HCT116 (cell line): ENCODE measurements at regions not wholly inside any gene's neighbourhood (a gene's known extent, or its start where the extent isn't known, plus 50 kb on each side); places are given as distances from the start of the nearest gene placed in this dataset.

Experiments
- EGR1 ChIP-seq: IDR thresholded peaks from 2 replicates; pipeline ENCODE4 v1.6.1; 2012; ENCODE audit warnings: low read depth
- ELF1 ChIP-seq: IDR thresholded peaks from 2 replicates; pipeline ENCODE4 v1.6.1; 2012; ENCODE audit warnings: low read depth, borderline replicate concordance
- EZH2 ChIP-seq: fragments of 200-600 bp; sonication (generic); IDR thresholded peaks from 2 replicates; pipeline ENCODE4 v1.6.1; 2017; ENCODE audit warnings: antibody characterized with exemption, mixed run types
- EZH2phosphoT487 ChIP-seq: fragments of 200-600 bp; IDR thresholded peaks from 2 replicates; pipeline ENCODE4 v1.6.1; 2018; ENCODE audit warnings: antibody characterized with exemption, borderline replicate concordance
- POLR2A ChIP-seq: IDR thresholded peaks from 2 replicates; pipeline ENCODE4 v1.7.0; 2011; ENCODE audit warnings: borderline replicate concordance; ENCODE audit not compliant: insufficient read depth, insufficient read length; ENCODE audit errors: extremely low read depth
- POLR2AphosphoS5 ChIP-seq: IDR thresholded peaks from 2 replicates; pipeline ENCODE4 v1.6.1; 2011; ENCODE audit warnings: mild to moderate bottlenecking, low read depth, low read length, moderate library complexity
- SP1 ChIP-seq: IDR thresholded peaks from 2 replicates; pipeline ENCODE4 v1.6.1; 2012; ENCODE audit warnings: low read depth
- TCF7L2 ChIP-seq: IDR thresholded peaks from 2 replicates; pipeline ENCODE4 v1.7.0; 2011; ENCODE audit warnings: borderline replicate concordance, inconsistent platforms; ENCODE audit not compliant: insufficient read depth, insufficient read length; ENCODE audit errors: extremely low read depth
- TF ChIP-seq, protein P1 (sequence below): IDR thresholded peaks from 2 replicates; pipeline ENCODE4 v1.6.1; 2012
- TF ChIP-seq, protein P2 (sequence below), 3 experiments: fragments of 200-600 bp in 1 of 3; sonication (generic) in 1 of 3; IDR thresholded peaks in 2 of 3; conservative IDR thresholded peaks in 1 of 3; 2 replicates each; pipeline ENCODE4 v1.5.1; 2012 to 2017; ENCODE audit warnings: low read depth in 2 of 3, low read length in 2 of 3, antibody characterized with exemption in 1 of 3, borderline replicate concordance in 1 of 3, control low read depth in 1 of 3, mild to moderate bottlenecking in 1 of 3, mixed read lengths in 1 of 3, mixed run types in 1 of 3, moderate library complexity in 1 of 3; ENCODE audit not compliant: insufficient read depth in 1 of 3
- TF ChIP-seq, protein P3 (sequence below): IDR thresholded peaks from 2 replicates; pipeline ENCODE4 v1.6.1; 2012
- TF ChIP-seq, protein P4 (sequence below): IDR thresholded peaks from 2 replicates; pipeline ENCODE4 v1.6.1; 2012; ENCODE audit warnings: low read depth

DNA sequence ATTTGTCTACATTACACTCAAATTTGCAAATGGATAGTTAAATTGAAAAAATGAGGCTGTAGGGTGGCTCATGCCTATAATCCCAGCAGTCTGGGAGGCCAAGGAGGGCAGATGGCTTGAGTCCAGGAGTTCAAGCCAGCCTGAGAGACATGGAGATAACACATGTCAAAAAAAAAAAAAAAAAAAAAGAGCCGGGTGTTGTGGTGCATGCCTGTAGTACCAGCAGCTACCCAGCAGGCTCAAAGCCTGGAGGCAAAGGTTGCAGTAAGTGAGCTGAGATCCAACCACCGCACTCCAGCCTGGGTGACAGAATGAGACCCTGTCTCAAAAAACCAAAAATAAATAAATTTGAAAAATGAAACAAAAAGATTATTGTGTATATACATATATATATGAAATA lies 119.9 kb upstream of the MGAT4C start:
- TF ChIP-seq, protein P1, sequence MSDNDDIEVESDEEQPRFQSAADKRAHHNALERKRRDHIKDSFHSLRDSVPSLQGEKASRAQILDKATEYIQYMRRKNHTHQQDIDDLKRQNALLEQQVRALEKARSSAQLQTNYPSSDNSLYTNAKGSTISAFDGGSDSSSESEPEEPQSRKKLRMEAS = no peak
- TF ChIP-seq, protein P2, sequence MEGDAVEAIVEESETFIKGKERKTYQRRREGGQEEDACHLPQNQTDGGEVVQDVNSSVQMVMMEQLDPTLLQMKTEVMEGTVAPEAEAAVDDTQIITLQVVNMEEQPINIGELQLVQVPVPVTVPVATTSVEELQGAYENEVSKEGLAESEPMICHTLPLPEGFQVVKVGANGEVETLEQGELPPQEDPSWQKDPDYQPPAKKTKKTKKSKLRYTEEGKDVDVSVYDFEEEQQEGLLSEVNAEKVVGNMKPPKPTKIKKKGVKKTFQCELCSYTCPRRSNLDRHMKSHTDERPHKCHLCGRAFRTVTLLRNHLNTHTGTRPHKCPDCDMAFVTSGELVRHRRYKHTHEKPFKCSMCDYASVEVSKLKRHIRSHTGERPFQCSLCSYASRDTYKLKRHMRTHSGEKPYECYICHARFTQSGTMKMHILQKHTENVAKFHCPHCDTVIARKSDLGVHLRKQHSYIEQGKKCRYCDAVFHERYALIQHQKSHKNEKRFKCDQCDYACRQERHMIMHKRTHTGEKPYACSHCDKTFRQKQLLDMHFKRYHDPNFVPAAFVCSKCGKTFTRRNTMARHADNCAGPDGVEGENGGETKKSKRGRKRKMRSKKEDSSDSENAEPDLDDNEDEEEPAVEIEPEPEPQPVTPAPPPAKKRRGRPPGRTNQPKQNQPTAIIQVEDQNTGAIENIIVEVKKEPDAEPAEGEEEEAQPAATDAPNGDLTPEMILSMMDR (IDR thresholded peaks at IDR 0.05 in 2 of 3, conservative IDR thresholded peaks at IDR 0.05 in 1 of 3; ENCODE audit: borderline replicate concordance in 1 of 3, insufficient read depth in 1 of 3, low read depth in 2 of 3, low read length in 2 of 3) = peak in 2 of 3 experiments; percentile 14 to 24; a peak in 1 of 6 replicates
- no peak for TF ChIP-seq EZH2phosphoT487
- no peak for TF ChIP-seq EGR1
- TF ChIP-seq, protein P3, sequence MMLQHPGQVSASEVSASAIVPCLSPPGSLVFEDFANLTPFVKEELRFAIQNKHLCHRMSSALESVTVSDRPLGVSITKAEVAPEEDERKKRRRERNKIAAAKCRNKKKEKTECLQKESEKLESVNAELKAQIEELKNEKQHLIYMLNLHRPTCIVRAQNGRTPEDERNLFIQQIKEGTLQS = no peak
- TF ChIP-seq ELF1 = no peak
- TF ChIP-seq POLR2A = no peak
- TF ChIP-seq, protein P4, sequence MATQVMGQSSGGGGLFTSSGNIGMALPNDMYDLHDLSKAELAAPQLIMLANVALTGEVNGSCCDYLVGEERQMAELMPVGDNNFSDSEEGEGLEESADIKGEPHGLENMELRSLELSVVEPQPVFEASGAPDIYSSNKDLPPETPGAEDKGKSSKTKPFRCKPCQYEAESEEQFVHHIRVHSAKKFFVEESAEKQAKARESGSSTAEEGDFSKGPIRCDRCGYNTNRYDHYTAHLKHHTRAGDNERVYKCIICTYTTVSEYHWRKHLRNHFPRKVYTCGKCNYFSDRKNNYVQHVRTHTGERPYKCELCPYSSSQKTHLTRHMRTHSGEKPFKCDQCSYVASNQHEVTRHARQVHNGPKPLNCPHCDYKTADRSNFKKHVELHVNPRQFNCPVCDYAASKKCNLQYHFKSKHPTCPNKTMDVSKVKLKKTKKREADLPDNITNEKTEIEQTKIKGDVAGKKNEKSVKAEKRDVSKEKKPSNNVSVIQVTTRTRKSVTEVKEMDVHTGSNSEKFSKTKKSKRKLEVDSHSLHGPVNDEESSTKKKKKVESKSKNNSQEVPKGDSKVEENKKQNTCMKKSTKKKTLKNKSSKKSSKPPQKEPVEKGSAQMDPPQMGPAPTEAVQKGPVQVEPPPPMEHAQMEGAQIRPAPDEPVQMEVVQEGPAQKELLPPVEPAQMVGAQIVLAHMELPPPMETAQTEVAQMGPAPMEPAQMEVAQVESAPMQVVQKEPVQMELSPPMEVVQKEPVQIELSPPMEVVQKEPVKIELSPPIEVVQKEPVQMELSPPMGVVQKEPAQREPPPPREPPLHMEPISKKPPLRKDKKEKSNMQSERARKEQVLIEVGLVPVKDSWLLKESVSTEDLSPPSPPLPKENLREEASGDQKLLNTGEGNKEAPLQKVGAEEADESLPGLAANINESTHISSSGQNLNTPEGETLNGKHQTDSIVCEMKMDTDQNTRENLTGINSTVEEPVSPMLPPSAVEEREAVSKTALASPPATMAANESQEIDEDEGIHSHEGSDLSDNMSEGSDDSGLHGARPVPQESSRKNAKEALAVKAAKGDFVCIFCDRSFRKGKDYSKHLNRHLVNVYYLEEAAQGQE = no peak
- no peak for TF ChIP-seq TCF7L2
- no peak for TF ChIP-seq SP1
- no peak for TF ChIP-seq EZH2
- TF ChIP-seq POLR2AphosphoS5 = no peak
